HEK293 (cell line): ENCODE measurements at regions not wholly inside any gene's neighbourhood (a gene's known extent, or its start where the extent isn't known, plus 50 kb on each side); places are given as distances from the start of the nearest gene placed in this dataset.

ENCODE experiments used
- KLF1 ChIP-seq: fragments of 450-650 bp; formaldehyde crosslinking; IDR thresholded peaks from 2 replicates; pipeline ENCODE4 v1.5.1; 2016; ENCODE audit warnings: missing biosample characterization, missing genetic modification characterization
- ZNF707 ChIP-seq: fragments of 450-650 bp; formaldehyde crosslinking; IDR thresholded peaks from 2 replicates; pipeline ENCODE4 v1.5.1; 2016; ENCODE audit warnings: missing biosample characterization, missing genetic modification characterization

DNA sequence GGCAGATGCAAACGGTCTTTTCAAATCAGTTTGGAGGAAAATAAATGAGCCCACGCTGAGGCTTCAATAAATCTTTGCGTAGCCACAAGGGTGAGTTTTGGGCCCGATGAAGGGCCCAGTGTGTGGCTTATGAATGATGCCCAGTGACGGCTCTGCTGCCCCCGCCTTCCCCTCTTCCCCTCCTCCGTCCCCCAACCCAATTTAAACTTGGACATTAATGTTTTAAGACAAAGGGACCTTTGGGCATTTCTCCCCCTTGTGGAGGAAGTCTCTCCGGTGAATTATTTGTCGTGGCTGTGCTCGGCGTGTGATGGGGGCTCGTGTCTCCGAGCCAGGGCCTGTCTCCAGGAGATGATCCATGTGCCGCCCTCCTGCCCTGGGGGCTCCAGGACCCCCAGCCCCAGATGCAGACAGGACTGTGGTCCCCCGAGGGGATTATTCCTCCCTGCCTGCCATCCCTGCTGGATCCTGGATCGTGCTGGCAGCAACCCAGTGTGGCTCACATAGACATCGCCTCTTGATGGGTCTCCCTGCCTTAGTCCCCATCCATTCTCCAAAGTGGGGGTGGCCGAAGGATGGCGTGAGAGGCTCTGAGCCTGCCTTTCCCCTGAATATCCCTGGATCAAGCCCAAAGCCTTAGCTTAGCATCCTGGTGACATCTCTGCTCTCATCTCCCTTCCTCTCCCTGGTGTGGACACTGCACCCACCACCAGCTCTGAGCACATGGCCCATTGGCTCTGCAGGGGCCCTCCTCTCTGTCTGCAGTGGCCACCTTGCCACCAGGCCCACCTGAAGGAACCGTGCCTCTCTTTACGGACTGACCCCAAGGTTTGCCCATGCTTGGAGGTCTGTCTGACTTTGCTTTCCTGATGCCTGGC, 56.4 kb downstream of the SMIM38 start:
- TF ChIP-seq ZNF707 (tag by site-specific recombination), result no peak
- TF ChIP-seq KLF1, result no peak
